NCI-H1436 treated with DMSO at 0.1 percent for 48 hours (cell line): ENCODE measurements at regions not wholly inside any gene's neighbourhood (a gene's known extent, or its start where the extent isn't known, plus 50 kb on each side); places are given as distances from the start of the nearest gene placed in this dataset.
"Not testable (repeated sequence)": the region's sequence is repeated elsewhere in the genome, so short reads cannot be mapped to it uniquely, and the experiment has no call there.

Experiments used
- DNase-seq: peaks from one replicate; lab custom pipeline; 2025; lab: John Stamatoyannopoulos, UW

DNA sequence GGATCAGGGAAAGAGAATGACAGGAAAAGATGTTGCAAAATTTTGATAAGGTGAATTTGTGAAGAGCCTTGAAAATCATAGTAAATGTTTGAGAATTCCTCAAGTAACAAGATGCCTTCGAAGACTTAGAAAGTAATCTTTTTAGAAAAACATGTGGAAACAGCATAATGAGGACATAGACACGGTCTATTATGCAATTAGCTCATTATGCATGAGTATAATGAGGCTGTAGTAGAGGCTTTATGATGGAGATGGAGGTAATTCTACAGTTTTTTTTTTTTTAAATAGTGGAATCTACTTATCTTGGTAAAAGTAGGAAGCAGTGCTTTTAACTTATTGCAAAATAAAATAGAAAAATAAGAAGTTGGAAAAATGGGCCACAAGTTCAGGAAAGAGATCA is 1329.1 kb upstream of the SPRY2 start:
- DNase-seq, result no peak

DNA sequence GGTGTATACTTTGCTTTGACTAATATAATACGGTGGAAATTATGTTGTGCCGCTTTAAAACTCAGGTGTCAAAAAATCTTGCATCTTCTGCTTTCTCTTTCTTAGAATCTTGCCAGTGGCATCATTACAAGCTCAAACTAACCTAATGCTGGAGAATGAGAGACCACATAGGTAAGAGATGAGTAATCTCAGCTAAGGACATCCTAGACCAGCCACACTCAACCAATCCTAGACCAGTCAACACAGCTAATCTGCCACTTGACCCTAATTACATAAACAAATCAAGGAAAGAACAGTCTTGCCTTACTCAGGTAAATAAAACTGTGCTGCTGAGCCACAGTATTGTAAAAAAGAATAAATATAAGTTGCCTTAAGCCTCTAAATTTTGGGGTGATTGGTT is 1323.9 kb upstream of the SPRY2 start:
- DNase-seq, result no peak

DNA sequence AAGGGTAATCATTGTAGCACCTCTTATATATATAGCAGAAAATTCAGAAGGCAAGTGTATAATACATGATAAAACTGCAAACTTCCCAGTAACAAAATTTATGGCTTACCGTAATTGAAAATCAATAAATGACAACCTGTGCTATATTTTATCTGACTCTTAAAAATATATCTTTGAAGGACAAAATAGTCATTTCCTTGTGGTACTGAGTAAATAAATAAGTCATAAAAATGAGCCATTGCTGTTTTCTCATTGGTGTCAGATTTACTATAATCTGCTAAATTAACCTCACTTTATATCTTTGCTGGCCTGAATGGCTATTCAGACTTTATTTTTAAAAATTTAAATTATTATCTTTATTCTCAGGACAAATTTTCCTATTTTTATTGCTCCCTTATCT is 1319.1 kb upstream of the SPRY2 start:
- no peak for DNase-seq

DNA sequence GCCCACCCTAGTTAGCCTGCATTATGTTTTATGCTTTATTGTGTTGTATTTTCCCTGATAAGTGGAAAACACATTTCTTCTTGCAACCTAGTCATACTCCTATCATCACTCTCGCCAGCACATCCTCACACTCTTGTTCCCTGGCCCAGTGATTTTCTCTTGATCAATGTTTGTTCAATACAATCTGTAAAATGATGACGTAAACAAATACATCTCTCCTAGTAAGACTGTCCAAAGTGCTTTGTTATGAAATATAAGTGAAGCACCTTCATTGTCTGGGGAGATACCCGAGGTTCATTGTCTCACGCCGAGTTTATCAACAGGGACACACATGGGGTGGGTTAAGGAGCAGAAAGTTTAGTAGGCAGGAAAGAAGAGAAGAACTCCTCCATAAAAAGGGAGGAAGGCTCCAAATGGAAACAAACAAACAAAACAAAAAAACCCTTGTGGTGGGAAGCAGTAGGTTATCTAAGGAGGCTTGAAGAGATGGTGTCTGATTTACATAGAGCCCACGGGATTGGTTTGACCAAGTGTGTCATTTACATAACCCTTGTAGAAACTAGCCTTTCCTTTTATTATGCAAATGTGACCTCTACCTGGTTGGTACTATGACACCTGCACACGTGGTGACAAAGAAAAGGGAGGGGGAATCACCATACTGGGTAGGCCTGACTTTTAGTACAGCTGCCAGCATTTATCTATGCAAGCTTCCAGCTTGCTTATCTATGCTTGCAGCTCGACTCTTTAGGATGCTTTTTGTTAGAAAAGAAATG is 1317.9 kb upstream of the SPRY2 start:
- no peak for DNase-seq

DNA sequence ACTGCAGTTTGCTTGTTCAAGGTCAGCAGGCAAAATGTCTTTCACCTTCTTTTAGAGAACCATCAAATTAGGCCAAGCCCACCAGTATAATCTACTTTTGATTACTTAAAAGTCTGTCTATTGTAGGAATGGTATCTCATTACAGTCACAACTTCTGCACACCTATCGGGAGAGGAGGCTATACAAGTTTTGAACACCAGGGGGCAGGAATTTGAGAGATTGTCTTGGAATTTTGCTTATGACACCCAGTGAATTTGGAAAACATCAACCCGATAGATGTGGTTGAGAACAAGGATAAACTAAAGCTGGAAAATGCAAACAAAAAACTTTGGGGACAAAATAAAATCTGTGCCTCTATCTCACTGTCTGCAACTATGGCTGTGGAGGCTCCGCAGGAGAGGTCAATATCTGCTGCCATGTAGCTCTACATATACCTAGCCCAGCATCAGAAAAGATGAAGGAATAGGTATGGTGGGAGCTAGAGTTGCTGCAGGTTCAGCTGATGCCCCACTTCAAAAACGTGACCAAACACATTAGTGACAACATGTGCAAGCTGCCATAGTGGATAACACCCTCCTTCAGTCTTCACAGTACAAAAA is 1299.2 kb upstream of the SPRY2 start:
- DNase-seq, result no peak

DNA sequence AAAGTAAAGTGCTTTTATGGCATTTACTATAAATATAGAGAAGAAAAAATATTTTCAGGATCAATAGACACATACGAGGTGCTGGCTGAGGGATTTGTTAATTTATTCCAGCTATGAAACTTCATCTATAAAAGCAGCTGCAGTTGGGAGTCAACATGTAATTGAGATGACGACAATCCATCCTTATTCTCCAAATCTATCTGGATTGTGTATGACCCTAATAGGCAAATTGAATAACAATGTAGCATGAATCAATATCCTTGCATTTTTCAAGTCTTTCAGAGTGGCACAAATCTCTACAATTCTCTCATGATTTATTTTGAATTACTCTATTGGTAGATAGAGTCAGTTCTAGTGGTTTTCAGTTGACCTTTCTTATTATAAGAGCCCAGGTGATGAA is 1296.5 kb upstream of the SPRY2 start:
- no peak for DNase-seq

DNA sequence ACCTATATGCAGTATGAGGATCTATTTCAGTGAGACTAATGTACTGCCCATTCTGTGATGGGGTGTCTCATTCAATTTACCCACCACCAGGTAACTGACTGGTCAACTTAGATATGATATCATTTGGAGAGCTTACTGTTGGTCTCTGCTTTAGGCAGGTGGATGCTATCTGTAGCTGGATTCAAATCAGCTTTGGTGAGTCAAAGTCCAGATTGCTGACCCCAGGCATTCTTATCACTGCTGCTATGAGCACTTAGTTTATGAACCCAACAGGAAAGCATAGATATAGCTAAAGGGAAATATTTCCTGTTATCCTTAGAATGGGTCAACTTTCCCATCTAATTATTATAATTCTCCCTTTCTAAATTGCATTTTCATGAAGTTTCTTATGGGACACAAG is 1295.2 kb upstream of the SPRY2 start:
- DNase-seq, result no peak

DNA sequence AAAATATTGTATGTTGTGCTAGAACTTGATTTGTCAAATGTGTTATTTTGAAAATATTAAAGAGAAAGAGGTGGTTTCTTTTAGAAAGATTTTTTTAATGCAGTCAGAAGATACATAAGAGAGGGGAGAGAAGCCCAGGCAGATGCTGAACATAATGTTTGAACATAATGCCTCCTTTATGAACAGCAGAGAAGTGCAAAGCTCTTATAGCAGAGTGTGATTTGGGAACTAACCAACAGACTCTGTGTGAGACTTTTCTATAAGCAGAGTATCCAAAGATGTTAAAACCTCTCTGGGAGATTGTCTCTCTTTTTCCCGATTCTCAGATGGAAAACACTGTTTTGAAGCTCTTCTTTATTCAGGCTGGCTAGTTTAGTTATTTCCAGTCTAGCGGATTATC is 1274.1 kb upstream of the SPRY2 start:
- no peak for DNase-seq

DNA sequence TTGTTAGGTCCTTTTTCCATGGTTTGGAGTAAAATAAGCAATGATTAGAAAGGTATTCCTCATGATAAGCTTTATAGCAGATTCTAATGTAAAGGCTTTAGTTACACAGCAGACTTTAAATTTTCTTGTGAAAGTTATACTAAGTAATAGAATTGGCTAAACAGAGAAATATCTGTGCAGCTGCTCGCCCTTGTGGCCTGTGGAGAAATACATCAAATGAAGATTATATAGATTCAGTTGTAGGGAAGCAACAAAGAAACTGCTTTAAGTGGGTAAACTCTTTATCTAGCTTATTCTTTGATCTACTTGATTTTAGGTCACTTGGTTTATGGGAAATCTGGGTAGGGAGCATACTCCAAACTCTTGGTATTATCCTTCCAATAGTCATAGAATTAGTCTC is 1269.7 kb upstream of the SPRY2 start:
- no peak for DNase-seq

DNA sequence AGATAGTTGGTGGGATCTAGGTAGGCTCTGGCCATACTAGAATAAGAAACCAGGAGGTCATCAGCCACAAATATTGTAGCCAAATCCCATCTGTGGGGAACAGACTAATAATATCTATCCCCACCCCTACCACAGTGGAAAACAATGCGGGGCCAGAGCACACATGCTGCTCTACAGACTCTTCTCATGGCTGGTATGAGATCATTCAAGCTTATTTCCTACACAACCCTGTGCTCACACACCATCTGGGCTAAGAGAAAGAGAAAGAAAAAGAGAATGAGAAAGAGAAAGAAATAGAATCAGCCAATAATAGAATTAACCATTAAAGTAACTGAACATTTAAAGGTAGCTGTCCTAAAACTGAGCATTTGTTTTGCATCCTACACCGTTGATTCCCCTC is 1268.4 kb upstream of the SPRY2 start:
- no peak for DNase-seq

DNA sequence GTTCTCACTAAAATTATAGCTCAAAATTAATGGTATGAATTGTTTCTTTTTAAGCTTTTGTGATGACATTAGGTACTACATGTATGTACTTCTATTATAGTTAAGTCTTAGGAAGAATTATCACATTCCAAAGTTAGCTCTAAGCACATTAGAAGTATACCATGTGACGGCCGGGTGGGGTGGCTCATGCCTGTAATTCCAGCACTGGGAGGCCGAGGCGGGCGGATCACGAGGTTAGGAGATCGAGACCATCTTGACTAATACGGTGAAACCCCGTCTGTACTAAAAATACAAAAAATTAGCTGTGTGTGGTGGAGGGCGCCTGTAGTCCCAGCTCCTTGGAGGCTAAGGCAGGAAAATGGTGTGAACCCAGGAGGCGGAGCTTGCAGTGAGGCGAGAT is 1265.1 kb upstream of the SPRY2 start:
- DNase-seq, result no peak

DNA sequence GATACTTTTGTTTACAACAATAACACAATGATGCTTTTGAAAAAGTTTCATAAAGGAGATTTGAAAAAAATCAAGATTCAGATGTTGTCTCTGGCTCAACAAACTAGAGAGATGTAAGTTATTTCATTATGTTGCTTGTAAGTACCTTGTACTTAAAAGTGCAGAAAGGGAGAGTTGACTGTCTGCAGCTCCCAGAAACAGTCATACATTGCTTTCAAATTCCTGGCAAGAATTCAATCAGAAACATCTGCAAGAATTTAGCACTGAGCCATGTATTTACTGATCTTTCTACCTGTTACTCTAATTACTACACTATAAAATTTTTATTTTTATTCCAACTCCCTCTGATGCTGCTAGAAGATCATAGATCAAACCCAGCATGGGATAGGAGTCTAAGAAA is 1261.3 kb upstream of the SPRY2 start:
- DNase-seq, result no peak

DNA sequence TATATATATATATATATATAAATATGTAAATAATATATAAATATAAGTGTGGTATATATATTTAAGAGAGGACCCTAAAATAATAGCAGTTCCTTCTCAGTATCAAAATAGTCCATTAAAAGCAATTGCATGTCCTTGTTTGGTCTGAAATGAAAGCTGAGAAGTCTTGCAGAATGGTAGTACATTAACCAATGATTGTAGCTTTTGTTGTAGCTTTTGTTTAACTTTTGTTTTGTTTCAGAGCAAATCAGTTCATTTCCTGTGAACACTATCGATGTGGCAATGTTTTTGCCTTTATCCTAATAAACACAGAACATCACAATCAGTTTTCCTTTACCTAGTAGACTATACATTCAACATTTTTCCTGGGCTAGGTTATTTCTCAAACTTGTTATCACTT is 1256.2 kb upstream of the SPRY2 start:
- no peak for DNase-seq

DNA sequence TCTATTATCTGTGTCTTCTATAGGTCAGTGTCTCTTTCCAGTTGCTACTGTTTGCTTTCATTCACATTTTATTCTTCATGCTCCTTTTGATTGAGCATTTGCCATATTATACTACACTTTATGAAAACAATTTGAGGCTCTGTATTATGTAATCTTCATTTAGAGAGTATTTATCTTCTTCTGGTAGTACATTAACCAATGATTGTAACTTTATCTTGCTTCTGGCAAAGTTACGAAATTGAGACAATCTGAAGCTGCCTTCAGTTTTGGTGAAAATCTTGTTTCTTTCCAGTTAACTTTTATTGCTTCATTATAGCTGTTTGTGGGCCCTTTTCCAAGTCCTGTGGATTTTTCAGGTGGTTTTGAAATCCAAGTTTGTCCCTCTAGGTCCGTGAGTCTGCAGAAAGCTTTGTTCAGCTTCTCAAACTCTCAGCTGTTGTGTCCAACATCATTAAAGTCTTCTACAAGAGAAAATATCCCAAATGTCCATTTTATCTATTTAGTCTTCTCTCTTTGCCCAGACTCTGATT is 1255.4 kb upstream of the SPRY2 start:
- no peak for DNase-seq

DNA sequence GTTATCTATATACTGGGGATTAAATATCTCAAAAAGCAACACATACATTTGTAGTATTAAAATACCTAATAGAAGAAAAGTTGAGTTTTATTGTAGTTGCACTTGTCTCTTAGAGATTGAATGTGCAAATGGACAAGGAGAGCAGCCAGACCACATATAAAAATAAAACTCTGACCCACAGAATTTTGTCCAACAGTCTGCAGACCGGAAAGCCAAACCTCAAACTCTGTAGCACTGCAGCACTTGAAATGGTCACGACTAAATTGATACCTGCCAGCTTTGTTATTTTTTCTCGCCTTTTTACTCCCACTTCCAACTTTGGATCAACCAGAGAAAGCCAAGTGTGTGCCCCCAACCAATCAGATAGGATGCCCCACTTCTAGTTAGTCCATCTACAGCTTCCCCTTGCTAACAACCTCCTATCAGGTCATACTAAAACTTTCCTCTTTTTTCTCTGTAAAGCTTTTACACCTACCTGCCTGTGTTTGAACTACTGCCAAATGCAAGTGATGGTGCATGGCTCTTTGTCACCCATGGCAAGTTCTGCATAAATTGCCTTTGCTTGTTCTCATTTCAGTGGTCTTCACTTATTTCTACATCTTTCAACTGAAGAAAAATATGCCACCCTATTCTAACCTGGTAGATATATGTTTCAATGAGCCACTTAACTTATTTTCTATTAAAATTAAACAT is 1250.7 kb upstream of the SPRY2 start:
- no peak for DNase-seq

DNA sequence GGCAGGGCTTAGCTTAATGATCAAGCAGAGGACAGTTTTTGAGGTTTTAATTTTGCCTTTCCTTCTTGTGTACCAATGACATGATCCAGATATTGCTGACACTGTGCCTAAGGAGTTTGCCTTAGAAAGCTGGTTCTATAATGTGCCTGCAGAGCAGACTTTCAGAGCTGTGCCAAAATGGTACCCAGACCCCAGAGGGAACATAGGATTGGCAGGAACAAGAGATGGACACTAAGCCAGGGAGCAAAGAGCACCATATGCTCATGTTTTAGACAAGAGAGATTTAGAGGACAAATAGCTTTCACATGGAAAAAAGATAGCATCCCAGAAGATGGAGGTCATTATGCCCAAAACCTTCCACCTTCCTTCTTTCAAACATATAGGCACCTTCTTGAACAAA is 1241.5 kb upstream of the SPRY2 start:
- DNase-seq, result no peak

DNA sequence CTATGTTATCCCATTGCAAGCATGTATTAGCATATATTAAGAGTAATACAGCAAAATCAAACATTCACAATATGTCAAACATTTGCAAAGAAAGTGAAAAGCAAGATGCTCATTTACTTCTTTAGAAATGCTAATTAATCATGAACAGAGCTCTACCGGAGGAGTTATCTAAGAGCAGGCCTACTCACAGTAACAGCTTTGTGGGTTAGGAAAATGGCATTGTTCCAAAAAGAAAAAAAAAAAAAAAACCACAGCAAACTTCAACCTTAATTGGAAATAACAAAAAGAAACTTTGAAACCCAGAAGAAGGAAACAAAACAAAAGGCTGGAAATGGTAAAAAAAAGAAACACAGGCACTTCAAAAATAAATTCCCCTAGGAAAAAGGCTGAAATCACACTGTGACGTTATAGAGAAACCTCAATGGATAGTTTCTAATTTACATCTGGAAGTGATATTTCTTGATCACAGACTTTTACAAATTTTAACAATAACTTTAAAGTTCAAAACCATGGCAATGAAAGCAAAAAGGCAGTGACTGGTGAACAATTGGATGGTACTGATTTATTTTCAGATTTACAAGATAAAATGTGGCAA is 1236.8 kb upstream of the SPRY2 start:
- DNase-seq, result no peak

DNA sequence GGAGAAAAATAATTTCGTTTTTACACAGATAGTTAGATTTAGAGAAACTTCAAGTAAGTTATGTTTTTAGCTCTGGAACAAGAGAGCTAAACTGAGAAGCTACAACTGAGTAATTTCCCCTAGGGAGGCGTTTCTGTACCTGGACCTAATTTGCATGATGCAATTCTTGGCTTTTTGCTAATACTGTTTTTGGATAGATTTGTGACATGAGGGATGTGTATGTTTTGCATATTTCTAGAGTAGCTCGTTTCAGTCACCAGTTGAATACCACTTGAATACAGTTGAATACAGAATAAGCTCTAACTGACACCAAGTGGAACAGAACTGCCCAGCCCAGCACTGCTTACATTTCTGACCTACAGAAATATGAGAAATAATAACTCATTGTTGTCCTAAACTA is 1227.9 kb upstream of the SPRY2 start:
- no peak for DNase-seq

DNA sequence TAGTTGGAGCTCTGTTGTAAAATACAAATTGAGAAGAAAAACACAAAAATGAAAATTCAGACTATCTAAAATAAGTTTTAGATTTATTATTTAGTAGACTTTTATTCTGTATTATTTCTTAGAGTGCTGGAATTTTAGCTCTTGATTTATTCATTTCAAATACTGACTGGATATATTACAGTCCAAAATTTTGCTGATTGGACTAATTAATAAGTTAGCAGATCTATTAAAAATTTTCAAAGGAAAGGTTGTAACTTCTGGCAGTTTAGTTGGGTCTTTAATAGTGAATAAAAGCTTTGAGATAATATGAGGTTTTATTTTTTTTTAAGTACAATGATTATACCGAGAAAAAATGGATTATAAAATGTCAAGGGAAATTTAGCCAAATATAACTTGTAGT is 1224.9 kb upstream of the SPRY2 start:
- DNase-seq, result no peak

DNA sequence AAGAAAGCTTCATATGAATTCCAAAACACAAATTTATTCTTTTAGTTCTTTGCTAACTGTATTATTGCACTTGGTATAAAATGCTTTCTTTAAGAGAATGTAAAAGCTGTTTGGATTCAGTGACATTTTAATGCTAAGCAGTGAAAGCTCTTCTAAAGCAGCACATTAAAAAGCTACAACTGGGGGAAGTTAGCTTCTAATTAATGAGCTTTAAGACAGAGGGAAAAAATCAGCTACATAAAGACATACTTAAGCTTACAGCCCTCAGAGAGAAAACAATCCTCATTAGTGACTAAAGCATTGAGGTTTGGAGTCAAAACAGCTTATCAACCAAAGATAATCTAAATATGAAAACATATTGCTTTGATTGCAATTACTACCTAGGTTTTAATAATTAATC is 1222.2 kb upstream of the SPRY2 start:
- no peak for DNase-seq

DNA sequence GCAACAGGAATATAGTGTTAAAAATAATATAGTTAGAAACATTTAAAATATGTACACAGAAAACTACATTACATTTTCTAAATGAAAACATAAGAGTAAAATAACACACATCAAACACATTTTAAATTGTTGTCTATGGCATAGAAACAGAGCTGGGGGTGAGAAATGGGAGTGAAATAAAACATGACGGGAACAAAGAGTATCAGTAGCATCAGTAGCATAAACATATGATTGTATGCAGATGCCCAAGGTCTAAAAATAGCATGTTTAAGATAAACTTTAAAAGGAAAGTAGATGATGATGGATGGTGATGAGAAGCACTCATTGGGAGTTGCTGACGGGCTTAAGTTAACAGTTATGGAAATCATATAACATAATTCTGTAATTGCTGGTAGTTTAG is 1221.7 kb upstream of the SPRY2 start:
- no peak for DNase-seq

DNA sequence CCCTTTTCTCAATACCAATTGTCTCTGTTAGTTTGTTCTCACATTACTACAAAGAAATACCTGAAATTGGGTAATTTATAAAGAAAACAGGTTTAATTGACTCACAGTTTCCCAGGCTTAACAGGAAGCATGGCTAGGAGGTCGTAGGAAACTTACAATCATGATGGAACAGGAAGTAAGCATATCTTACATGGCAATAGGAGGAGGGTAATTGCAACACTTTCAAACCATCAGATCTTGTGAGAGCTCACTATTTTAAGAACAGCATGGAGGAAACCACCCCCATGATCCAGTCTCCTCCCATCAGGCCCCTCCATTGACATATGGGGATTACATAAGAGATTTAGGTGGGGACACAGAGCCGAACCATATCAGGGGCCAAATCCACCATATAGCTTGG is 1210.1 kb upstream of the SPRY2 start:
- no peak for DNase-seq

DNA sequence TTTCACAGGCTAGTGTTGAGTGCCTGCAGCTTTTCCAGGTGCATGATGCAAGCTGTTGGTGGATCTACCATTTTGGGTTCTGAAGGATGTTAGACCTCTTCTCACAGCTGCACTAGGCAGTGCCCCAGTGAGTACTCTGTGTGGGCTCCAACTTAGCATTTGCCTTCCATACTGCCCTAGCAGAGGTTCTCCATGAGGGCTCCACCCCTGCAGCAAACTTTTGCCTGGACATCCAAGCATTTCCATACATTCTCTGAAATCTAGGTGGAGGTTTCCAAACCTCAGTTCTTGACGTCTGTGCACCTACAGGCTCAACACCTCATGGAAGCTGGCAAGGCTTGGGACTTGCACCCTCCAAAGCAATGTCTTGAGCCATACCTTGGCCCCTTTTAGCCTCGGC is 1205.4 kb upstream of the SPRY2 start:
- DNase-seq, result not testable (repeated sequence)
